COLO668 (cell line): ENCODE measurements at regions not wholly inside any gene's neighbourhood (a gene's known extent, or its start where the extent isn't known, plus 50 kb on each side); places are given as distances from the start of the nearest gene placed in this dataset.

ENCODE experiments used
- DNase-seq: peaks from one replicate; lab custom pipeline; 2025; ENCODE audit not compliant: unreplicated experiment; lab: John Stamatoyannopoulos, UW

DNA sequence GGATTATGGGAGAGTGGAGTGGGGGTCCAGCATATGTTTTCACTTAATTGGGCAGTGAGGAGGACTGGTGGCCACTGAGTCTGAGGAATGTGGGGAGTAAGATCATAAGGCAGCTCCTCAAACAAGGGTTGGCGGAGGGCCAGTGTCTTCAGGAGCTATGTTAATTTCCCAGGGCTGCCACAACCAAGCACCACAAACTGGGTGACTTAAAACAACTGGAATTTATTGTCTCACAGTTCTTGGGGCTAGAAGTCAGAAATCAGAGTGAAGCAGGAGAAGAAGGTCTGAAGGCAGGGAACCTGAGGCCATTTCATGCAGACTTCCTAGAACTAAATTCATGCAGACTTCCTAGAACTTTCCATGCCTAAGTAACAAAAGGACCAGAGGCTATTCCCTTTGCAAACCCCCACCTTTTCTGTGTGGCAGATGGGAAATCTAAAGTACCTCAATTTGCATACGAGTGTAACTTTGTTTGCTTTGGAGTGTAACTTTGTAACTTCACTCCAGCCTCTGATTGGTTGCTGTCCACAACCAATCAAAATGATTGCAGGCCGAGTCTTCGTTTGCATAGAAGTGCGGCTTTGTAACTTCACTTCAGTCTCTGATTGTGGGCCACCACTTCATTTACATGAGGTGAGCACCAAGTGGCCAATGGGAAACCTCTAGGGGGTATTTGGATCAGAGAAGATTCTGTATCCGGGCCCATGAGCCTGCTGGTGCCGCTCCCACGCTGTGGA is 50.5 kb upstream of the ZBED5 start:
- DNase-seq = no peak
